OCI-LY7 (cell line): ENCODE measurements at regions not wholly inside any gene's neighbourhood (a gene's known extent, or its start where the extent isn't known, plus 50 kb on each side); places are given as distances from the start of the nearest gene placed in this dataset.
"Not testable (repeated sequence)": the region's sequence is repeated elsewhere in the genome, so short reads cannot be mapped to it uniquely, and the experiment has no call there.

ENCODE experiments used
- CTCF ChIP-seq: fragments of 200-600 bp; sonication (generic); conservative IDR thresholded peaks from 2 replicates; pipeline ENCODE4 v1.5.1; 2014; ENCODE audit warnings: mild to moderate bottlenecking, antibody characterized with exemption, low read length, moderate library complexity, mixed read lengths
- EZH2phosphoT487 ChIP-seq: fragments of 200-600 bp; sonication (generic); IDR thresholded peaks from 2 replicates; pipeline ENCODE4 v1.6.1; 2018; ENCODE audit warnings: low read depth, borderline replicate concordance, mild to moderate bottlenecking, mixed run types, antibody characterized with exemption, low read length, moderate library complexity, mixed read lengths

GRCh38 chr1:148324465-148324864 lies 158.6 kb downstream of the PPIAL4G start:
- not testable (repeated sequence) for TF ChIP-seq CTCF, EZH2phosphoT487
